HEK293 (cell line): ENCODE measurements at regions not wholly inside any gene's neighbourhood (a gene's known extent, or its start where the extent isn't known, plus 50 kb on each side); places are given as distances from the start of the nearest gene placed in this dataset.
"Not testable (repeated sequence)": the region's sequence is repeated elsewhere in the genome, so short reads cannot be mapped to it uniquely, and the experiment has no call there.

Source experiments
- CTCF ChIA-PET: fragments of 350-600 bp; formaldehyde crosslinking; extraction: SDS; loops from one replicate; lab custom pipeline; 2021; ENCODE audit warnings: antibody characterized with exemption; lab: Yijun Ruan, JAX
- POLR2A ChIA-PET: fragments of 300-600 bp; formaldehyde crosslinking; extraction: SDS; loops from one replicate; lab custom pipeline; 2020; ENCODE audit warnings: antibody characterized with exemption, inconsistent platforms; lab: Yijun Ruan, JAX
- H3K27ac ChIP-seq: fragments of 200-500 bp; sonication (Bioruptor generic); 2 replicates; pipeline ENCODE4 v1.5.1; 2014; ENCODE audit warnings: low read depth, low read length, control low read depth, inconsistent platforms; ENCODE audit errors: extremely low read depth
- H3K36me3 ChIP-seq, 2 experiments: fragments of 200-500 bp in 1 of 2; sonication (Bioruptor generic) in 1 of 2; 1 replicate in 1 of 2; 2 replicates in 1 of 2; pipeline ENCODE4 v1.5.1; 2014 to 2017; ENCODE audit warnings: inconsistent platforms in 2 of 2, low read length in 2 of 2; ENCODE audit not compliant: control insufficient read depth in 2 of 2, insufficient read depth in 1 of 2
- H3K4me1 ChIP-seq: fragments of 200-500 bp; sonication (Bioruptor generic); 2 replicates; pipeline ENCODE4 v1.5.1; 2014; ENCODE audit warnings: mild to moderate bottlenecking, low read length, inconsistent platforms; ENCODE audit not compliant: control insufficient read depth, insufficient read depth
- H3K4me3 ChIP-seq: 2 replicates; pipeline ENCODE4 v1.5.1; 2011; ENCODE audit warnings: low read depth, mild to moderate bottlenecking, control low read depth, low read length, moderate library complexity
- H3K9me3 ChIP-seq: fragments of 200-500 bp; sonication (Bioruptor generic); 2 replicates; pipeline ENCODE4 v1.5.1; 2014; ENCODE audit warnings: low read depth, low read length, inconsistent platforms; ENCODE audit not compliant: control insufficient read depth, insufficient read depth
- ZNF529 ChIP-seq: fragments of 450-650 bp; formaldehyde crosslinking; IDR thresholded peaks from 2 replicates; pipeline ENCODE4 v1.5.1; 2017; ENCODE audit warnings: missing genetic modification characterization, missing biosample characterization; ENCODE audit not compliant: insufficient replicate concordance
- ZNF654 ChIP-seq: fragments of 450-650 bp; formaldehyde crosslinking; IDR thresholded peaks from 2 replicates; pipeline ENCODE4 v1.5.1; 2016; ENCODE audit warnings: low read depth, missing biosample characterization, missing genetic modification characterization

- CTCF ChIA-PET, H3K4me3 ChIP-seq, H3K9me3 ChIP-seq, POLR2A ChIA-PET, H3K36me3 ChIP-seq, H3K4me1 ChIP-seq, H3K27ac ChIP-seq: not testable (repeated sequence)
Measured at GRCh38 chr16:15234702-15235101, 140.6 kb upstream of the RRN3 start.

DNA sequence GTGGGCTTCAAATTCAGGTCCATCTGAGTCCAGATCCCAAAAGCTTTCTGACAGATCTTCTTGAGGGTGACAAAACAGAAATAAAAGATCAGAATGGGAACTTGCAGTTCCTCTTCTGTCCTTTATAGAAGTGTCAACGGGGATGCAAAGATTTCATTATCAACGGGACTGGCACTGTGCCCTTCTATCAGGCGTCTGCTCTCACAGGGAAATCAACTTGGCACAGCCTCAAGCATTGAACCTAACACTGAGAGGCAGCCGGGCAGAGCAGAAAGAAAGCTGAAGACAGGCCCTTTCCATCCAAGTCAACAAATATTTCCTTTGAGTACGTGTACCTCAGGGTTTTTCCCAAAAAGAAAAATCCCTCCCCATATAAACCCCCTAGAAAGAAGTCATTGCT, 136.4 kb upstream of the RRN3 start:
- CTCF ChIA-PET, H3K27ac ChIP-seq, H3K4me3 ChIP-seq, H3K36me3 ChIP-seq, H3K9me3 ChIP-seq, H3K4me1 ChIP-seq, POLR2A ChIA-PET: not testable (repeated sequence)

GRCh38 chr16:15229661-15230060, 135.6 kb upstream of the RRN3 start:
- H3K4me1 ChIP-seq, CTCF ChIA-PET, H3K27ac ChIP-seq, H3K4me3 ChIP-seq, H3K9me3 ChIP-seq, H3K36me3 ChIP-seq, POLR2A ChIA-PET: not testable (repeated sequence)
- peak; percentile 97 for TF ChIP-seq ZNF529 (tag by site-specific recombination)

- POLR2A ChIA-PET, H3K9me3 ChIP-seq, H3K4me1 ChIP-seq, CTCF ChIA-PET, H3K27ac ChIP-seq, H3K36me3 ChIP-seq, H3K4me3 ChIP-seq: not testable (repeated sequence)
Measured at GRCh38 chr16:15224651-15225050, 130.6 kb upstream of the RRN3 start.

DNA sequence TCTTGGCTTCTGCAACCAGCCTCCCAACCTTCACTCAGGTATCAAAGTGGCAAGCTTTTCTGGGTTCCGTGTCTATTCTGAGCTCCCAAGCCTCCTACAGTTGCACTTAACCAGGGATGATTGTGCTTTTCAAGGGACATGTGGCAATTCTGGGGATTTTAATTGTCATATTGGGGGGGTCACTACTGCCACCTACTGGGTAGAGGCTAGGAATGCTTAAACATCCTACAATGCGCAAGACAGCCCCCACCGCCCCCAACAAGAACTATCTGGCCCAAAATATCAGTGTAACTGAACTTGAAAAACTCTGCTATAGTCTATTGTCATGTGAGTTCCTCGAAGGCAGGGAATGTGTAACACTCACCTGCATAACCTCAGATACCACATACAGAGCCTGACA, 129.3 kb upstream of the RRN3 start:
- CTCF ChIA-PET, H3K27ac ChIP-seq, H3K9me3 ChIP-seq, POLR2A ChIA-PET, H3K4me3 ChIP-seq, H3K4me1 ChIP-seq, H3K36me3 ChIP-seq: not testable (repeated sequence)

GRCh38 chr16:15219679-15220615, 125.9 kb upstream of the RRN3 start:
- POLR2A ChIA-PET, H3K36me3 ChIP-seq, CTCF ChIA-PET, H3K4me1 ChIP-seq, H3K4me3 ChIP-seq, H3K27ac ChIP-seq, H3K9me3 ChIP-seq: not testable (repeated sequence)
- TF ChIP-seq ZNF654 (tag by site-specific recombination) = peak; percentile 32; the same call in 1 of the 2 replicates

DNA sequence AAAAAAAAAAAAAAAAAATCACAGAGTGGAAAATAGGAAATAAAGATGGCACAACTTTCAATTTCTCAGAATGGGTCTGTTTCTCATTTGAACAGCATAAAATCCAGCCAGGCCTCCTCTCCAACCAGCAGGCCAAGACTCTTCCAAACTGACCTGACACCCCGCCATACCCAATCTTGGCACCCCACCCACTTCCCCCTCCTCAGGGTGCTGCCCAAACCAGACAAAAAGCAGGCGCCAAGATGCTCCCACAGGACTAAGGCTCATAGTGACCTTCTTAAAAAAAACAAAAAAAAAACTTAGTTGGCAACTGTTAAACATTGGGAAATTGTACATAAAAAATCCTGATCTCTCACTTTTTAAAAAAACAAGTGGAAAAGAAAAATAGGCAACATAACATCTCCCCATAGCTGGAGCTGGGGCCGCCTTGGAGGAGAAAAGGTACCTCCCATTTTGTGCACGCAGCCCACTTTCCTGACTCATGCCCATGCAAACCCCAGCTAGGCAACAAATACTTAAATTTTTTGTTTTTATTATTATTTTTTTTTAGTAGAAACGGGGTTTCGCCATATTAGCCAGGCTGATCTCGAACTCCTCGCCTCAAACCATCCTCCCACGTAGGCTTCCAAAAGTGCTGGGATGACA, 124.9 kb upstream of the RRN3 start:
- H3K27ac ChIP-seq, H3K36me3 ChIP-seq, H3K4me1 ChIP-seq, POLR2A ChIA-PET, H3K9me3 ChIP-seq, CTCF ChIA-PET, H3K4me3 ChIP-seq: not testable (repeated sequence)

DNA sequence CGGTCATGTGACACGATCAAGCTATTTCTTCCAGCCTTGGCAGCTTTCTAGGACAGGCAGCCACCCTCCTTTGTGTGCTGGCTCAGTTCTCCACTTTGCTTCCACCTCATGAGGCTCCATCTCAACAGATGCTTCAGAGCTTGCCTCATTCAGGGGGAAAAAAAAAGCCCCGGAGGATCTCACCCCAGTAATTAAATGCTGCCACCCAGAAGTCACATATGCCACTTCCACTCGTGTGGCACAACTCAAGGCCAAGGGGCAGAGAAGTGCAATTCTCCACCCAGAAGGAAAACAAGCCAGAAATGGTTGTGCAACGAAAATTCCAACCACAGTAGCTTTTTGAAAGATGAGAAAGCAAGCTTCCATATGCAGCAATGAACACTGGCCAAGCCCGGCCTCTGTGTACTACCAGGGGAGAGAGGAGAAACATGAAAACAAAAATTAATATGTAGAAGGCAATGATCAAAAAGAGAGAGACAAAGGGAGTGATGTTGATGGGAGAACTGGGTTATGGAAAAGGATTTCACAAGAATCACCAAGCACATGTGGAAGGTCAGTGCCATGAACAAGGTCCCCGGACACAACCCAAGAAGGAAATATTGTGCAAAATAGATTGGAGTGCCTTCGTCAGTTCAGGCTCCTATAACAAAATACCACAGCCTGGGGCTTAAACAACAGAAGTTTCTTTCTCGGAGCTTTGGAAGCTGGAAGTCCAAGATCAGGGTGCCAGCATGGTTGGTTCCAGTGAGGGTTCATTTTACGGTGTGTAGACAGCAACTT, 113.3 kb upstream of the RRN3 start:
- H3K4me3 ChIP-seq, POLR2A ChIA-PET, CTCF ChIA-PET, H3K36me3 ChIP-seq, H3K9me3 ChIP-seq, H3K27ac ChIP-seq, H3K4me1 ChIP-seq: not testable (repeated sequence)

GRCh38 chr16:15206439-15206838, 112.4 kb upstream of the RRN3 start:
- H3K36me3 ChIP-seq, H3K4me1 ChIP-seq, CTCF ChIA-PET, H3K27ac ChIP-seq, H3K4me3 ChIP-seq, POLR2A ChIA-PET, H3K9me3 ChIP-seq: not testable (repeated sequence)
